SK-N-MC (cell line): ENCODE measurements at regions not wholly inside any gene's neighbourhood (a gene's known extent, or its start where the extent isn't known, plus 50 kb on each side); places are given as distances from the start of the nearest gene placed in this dataset.

Experiments
- EZH2 ChIP-seq: fragments of 200-600 bp; sonication (generic); IDR thresholded peaks from one replicate; pipeline ENCODE4 v1.6.1; 2017; ENCODE audit warnings: antibody characterized with exemption
- POLR2AphosphoS5 ChIP-seq: IDR thresholded peaks from 2 replicates; pipeline ENCODE4 v1.6.1; 2012; ENCODE audit warnings: mild to moderate bottlenecking, low read depth, low read length, borderline replicate concordance

DNA sequence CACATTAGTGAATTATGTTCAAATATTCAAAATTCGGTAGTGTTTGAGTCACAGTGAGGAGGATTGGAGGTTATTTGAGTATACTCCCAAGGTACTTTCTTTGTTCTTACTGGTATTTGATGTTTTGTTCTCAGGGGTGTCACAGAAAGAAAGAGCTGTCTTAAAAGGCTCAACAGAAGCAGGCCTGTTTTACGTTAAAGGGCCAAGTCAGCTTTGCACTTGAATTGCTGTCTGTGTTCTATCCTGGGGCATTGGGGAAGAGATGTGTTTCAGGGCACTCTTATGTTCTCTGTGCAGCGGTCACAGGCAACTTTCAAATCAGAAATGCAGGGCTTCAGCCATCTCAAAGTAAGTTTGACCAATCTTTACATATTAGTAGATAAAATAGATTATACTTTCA, 1113.1 kb upstream of the LCORL start:
- TF ChIP-seq POLR2AphosphoS5 (no peak), EZH2 (no peak)
